ENCODE measurements at regions not wholly inside any gene's neighbourhood (a gene's known extent, or its start where the extent isn't known, plus 50 kb on each side); places are given as distances from the start of the nearest gene placed in this dataset.
"Not testable (repeated sequence)": the region's sequence is repeated elsewhere in the genome, so short reads cannot be mapped to it uniquely, and the experiment has no call there.

DNA sequence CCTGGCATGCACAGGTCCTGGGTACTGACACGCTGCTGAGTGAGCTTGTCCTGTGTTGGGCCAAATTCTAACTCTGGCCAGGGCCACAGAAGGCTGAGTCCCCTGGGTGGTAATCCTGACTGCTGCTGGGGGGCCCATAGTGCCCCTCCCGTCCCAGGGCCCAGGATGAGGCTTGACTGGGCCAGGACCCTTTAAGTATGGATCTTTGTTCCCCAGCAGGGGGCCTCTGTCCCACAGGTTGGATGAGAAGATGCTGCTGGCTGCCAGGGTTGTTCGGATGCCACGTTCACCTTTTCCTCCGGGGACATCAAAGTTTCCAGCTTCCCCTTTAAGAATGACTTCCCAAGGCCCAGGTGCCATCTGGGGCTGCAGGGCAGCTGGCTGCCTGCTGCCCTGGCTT, 114.2 kb upstream of the CTSV start:
- not testable (repeated sequence) for TF ChIP-seq CTCF (IDR thresholded peaks at IDR 0.05); SIN3A (IDR thresholded peaks at IDR 0.05; ENCODE audit: borderline replicate concordance, insufficient read depth, low read depth, low read length); TCF7L2 (IDR thresholded peaks at IDR 0.05; ENCODE audit: low read depth, low read length); POLR2AphosphoS5 (IDR thresholded peaks at IDR 0.05; ENCODE audit: low read depth, low read length)
- TF ChIP-seq, protein P1, sequence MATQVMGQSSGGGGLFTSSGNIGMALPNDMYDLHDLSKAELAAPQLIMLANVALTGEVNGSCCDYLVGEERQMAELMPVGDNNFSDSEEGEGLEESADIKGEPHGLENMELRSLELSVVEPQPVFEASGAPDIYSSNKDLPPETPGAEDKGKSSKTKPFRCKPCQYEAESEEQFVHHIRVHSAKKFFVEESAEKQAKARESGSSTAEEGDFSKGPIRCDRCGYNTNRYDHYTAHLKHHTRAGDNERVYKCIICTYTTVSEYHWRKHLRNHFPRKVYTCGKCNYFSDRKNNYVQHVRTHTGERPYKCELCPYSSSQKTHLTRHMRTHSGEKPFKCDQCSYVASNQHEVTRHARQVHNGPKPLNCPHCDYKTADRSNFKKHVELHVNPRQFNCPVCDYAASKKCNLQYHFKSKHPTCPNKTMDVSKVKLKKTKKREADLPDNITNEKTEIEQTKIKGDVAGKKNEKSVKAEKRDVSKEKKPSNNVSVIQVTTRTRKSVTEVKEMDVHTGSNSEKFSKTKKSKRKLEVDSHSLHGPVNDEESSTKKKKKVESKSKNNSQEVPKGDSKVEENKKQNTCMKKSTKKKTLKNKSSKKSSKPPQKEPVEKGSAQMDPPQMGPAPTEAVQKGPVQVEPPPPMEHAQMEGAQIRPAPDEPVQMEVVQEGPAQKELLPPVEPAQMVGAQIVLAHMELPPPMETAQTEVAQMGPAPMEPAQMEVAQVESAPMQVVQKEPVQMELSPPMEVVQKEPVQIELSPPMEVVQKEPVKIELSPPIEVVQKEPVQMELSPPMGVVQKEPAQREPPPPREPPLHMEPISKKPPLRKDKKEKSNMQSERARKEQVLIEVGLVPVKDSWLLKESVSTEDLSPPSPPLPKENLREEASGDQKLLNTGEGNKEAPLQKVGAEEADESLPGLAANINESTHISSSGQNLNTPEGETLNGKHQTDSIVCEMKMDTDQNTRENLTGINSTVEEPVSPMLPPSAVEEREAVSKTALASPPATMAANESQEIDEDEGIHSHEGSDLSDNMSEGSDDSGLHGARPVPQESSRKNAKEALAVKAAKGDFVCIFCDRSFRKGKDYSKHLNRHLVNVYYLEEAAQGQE (IDR thresholded peaks at IDR 0.05; ENCODE audit: insufficient read depth in 1 of 2, low read depth in 2 of 2, low read length in 1 of 2): not testable (repeated sequence)

All from Panc1 (cell line).